ENCODE measurements at regions not wholly inside any gene's neighbourhood (a gene's known extent, or its start where the extent isn't known, plus 50 kb on each side); places are given as distances from the start of the nearest gene placed in this dataset.

DNA sequence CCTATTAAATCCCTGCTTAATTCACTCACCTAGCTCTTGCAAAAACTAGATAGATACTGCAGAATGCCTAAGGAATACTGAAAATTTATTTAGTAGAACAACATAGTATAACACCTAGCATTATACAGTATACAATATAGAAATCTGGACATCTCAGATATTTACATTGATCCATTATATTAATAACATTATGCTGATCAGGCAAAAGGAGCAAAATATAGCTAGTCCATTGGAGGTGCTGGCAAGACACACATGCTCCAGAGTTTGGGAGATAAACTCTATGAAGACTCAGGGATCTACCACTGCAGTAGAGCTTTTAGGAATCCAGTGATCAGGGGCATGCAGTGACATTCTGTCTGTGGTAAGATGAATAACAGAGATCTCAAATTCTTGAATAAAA is 357.6 kb downstream of the TBC1D4 start:
- DNase-seq: no peak

DNA sequence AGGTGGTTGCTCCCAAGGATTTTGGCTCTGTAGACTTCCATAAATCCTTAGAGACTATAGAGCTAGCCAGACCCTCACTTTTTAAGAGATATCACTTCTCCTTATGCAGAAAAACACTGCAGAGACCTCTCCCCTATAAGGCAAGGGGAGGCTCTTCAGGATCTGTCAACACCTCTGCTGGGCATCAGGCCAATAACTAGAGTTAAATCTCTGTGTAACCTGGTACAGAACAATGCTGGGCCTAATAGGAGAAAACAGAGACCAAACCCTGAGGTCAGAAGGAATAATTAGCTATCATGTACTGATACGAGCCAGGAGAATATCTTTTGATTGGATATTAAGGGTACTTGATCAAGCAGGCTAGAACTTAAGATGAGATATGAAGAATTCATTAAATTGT is 358.5 kb downstream of the TBC1D4 start:
- DNase-seq: no peak

DNA sequence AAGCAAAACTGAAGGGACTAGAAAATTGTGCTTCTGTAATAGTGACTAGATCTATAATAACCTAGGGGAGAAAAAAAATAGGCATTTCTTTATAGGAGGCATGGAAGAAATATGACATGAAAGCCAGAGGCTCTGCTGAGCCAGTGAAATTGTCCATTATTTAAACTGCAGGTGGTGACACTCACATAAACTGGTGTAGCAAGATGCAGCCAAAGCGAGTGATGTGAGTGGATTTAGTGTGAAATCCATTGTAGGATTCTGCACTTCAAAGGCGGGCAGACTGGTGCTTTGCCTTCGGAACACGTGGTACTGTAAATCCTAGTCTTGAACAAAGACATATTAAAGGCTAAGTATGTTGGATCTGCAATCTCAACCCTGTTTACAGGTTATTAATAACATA is 361.9 kb downstream of the TBC1D4 start:
- no peak for DNase-seq

DNA sequence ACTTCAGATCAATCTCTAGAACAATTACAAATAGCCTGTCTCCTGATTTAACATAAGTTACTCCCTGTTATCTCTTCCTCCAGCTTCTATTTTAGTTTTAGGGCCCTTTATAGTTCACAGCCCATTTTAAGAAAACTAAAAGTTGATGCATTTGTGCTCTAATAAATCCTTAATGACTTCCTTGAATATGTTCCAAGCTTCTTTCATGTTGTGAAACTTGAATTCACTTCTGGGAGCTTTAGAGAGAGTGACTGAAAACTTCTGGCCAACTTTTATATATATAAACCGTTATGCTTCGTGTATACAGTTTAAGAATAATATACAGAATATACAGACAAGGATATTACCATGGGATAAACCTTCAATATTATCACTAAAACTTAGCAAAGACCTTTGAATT is 366.8 kb downstream of the TBC1D4 start:
- no peak for DNase-seq

DNA sequence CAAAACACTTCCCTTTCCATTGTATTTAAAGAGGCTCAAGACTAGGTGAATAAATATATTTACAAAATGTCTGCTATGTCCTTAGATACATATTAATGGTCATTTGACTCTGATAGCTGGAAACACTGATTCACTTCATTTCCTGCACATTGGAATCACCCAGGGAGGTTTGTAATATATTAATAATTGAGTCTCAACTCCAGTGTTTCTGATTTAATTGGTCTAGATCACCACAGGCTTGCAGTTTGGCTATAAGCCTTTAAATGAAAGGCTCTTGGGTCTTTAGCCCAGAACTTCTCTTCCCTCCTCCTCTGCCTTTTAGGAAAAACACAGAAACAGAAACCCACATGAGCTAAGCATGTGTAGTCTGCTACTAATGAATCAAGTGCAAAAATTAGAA is 378.0 kb downstream of the TBC1D4 start:
- DNase-seq: no peak

DNA sequence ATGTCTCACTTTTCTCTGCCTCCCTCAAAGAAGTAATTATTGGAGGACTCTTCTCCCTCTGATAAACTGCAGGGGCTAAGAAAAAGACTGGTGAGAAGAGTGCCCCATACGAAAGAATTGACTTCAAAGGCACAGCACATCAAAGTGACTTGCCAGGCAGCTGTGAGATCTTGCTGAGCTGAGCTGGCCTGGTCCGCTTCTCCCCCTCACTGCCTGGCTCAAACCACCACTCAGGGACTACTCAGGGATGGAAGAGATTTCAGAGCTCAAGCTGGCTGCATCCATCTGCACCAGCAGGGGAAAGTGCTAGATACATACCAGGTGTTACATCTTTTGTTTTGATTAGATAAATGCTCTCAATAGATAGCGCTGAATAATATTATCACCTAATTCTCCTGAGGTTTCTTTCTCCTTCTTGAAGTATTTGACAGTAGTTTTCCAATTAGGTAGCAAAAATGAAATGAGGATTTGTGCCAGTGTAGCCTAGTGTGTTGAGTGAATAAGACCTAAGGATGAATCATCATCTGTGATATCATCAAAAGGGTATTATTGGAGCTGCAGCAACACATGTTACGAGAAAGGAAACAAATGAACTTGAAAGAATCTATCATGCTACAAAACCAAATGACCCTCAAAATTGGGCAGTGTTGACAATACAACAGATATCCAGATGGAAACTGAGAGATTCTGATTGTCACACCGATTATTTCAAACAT is 379.8 kb downstream of the TBC1D4 start:
- no peak for DNase-seq

DNA sequence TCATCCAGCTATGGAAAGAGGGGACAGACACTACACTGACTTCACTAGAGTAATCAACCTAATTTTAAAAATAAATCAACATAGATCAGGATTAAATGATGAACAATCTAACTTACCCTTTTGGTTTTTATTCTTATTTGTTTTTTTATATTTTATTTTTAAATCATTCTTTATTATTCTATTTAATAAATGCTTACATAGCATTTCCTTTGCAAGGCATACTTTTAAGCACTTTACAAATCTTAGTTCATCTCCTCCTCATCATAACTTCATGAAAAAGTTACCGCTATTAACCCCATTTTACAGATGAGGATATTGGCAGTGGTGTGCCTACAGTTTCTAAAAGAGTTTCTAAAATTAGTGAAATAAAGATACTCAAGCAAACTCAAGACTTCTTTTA is 380.6 kb downstream of the TBC1D4 start:
- no peak for DNase-seq

DNA sequence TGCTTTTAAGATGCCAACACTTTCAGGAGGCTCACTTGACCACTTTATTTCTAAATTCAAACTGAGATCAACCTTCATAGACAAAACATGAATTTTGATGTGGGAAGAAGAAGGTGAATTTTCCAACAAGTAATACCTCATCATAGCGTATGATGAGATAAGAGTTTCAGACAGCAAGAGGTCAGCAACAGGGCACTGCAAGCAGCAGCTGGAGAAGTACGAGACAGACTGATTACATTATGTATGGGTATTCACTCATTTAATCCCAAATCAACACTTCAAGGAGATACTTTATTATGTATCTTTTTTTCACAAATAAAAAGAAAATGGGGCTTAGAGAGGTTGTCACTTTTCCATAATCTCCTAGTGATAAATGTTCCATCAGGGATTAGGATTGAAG is 389.8 kb downstream of the TBC1D4 start:
- no peak for DNase-seq

DNA sequence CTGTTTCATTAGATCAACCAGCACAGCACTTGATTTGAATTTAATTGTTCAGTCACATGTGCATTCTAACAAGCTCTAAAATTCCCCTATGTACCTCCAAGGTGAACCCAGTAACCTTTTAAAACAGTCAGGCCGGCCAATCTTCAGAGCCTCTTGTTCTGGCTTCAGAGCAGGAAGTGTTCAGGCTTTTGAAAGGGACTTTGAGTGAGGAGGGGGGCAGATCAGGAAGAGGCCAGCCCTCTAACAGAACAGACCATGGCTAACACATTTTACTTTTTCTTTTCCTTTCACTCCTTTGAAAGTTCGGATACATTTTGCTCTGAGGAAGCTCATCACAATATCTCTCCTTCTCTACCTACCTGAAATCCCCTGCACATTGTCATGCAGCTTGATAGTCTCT is 390.3 kb downstream of the TBC1D4 start:
- DNase-seq: no peak

DNA sequence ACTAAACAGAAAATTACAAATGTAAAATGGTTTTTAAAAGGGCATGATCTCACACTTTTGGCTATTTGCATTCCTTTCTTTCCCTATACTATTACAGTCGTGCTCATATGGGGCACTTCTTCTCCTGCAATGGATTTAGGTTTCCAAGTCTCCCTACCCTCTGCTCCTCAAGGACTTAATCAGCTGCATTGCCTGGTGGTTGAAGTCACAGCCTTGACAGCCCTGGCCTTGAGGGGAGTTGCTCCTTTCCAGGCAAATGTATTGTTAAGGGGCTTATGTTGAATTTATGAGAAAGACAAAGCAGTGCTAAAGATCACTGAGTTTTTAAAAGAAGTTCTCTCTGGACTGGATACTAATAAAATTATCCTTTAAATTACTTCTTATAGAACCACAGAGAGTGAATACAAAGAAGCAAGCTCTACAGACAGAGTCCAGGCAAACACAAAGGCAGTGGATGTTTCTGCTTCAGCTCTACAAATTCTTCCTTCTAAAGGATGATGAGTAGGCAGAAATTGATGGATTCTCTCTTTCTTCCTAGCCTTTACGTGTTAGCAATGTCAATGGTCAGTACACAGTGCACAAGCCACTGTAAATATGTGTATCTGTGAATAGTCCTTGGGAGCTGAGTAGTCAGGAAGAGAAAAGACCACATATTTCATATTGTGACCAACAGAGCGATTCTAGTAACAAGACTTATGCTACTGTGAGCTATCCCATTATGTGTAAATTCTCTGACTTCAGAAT is 390.9 kb downstream of the TBC1D4 start:
- DNase-seq: no peak

DNA sequence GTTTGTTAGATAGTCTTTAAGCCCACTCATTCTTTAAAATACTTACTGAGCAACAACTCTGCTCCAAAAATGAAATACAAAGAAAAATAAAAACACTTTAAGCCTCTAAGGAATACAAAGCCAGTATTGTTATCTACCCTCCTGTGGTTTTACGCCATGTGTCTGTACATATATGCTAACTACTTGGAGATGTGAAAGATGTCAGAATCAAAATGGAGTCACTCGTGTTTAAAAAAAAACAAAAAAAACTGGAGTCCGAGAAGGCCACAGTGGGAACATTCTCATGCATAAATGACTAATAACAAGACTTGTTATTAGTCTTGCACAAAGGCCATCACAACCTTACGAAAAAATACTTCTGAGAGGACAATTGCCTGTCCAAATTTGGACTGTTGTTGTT is 393.1 kb downstream of the TBC1D4 start:
- DNase-seq: no peak

DNA sequence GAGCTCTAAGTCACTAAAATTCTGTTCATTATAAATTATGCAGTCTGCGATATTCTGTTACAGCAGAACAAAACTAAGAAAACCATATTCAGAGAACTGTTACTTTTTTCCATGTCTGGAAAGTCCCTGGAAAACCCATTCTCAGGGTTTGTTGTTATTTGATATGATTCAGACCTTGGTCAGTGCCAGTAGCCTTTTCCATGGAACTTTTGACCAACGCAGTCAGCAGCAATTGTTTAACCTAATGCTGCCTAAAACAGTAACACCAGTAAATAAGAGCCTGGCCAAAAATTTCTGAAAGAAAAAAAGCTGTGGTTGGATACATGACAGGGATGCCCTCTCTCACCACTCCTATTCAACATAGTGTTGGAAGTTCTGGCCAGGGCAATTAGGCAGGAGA is 402.7 kb downstream of the TBC1D4 start:
- no peak for DNase-seq

DNA sequence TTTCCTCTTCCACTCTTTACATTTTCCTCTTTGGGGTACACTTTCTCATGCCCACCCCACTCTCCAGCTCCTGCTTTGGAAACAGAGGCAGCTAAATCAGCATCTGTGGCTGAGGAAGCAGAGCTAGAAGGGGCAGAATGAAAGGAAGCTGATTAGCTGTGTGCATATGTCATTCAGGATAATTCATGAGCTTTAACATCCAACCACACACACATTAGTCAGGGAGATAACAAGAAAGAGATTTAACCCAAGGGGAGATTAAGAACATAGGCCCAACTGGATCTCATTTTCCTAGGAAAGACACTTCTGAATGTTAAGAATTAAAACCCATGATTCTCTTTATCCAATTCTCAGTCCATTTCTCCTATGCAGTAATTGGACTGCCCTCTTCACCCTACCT is 405.5 kb downstream of the TBC1D4 start:
- no peak for DNase-seq

DNA sequence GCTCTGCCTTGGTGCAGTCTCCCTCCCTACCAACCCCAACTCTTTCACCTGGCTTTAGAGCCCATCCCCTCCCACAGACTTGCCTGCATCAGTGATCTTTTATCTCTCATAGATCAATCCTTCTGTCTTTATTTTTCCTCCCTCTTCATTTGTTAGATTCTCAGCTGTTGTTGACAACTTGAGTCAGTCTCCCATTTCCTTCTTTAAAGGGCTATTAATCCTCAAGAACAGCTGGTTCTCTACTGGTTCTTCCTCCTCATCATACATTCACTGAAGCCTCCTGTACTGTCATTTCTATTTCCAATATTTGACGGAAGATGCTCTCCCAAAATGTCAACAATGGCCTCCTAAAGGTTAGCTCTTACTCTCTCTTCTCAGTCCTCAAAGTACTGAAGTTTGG is 408.2 kb downstream of the TBC1D4 start:
- no peak for DNase-seq

DNA sequence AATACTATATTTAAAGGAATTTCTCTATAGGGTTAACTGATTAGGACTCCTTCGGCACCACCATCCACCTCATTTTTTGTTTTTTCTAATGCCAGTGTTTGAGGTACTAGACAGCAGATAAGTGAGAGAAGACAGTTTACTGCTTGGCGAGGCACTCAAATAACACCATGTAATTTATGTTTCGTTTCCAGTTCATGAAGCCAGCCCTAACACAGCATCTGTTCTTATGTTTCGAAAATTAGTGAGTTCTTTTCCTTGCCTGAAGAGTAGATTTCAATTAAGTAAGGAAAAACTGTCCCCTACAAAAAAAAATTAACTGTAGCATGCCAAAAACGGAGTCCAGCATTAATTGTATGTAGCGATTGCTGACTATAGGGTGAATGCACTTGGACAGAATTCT is 409.1 kb downstream of the TBC1D4 start:
- DNase-seq: no peak

DNA sequence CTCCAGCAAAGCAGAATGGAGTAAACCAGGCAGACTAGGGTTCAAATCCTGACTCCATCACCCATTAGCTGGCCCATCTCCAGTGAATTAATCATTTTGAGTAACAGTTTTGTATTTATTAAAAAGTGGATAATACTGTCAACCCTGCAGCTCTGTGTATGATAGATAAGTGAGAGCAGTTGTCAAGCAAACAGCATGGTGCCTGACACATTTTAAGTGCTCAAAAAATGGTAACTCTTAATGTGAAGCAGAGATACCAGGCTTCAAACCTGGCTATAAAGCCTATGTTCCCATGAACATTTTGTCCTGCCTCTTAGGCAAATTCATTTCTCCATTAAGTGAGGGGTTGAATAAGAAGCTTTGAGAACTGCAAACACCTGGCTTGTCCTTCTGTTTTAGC is 409.6 kb downstream of the TBC1D4 start:
- no peak for DNase-seq

DNA sequence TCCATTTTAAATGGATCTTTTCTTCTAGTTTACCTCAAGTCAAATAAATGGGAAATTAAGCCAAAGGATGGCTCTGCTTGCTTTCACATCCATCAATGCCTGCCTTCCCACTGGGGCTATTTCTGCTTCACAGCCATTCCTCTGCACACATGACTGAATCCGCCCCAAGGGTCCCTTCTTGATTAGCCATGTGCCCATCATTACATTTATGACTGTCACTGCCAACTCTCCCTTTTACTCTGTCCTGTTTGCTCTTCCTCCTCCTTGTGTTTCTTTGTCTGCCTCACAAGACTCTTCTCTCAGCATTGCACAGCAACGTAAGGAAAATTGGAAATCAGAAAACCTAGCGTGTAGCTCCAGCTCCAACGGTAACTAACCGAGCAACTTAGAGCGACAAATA is 410.2 kb downstream of the TBC1D4 start:
- no peak for DNase-seq

DNA sequence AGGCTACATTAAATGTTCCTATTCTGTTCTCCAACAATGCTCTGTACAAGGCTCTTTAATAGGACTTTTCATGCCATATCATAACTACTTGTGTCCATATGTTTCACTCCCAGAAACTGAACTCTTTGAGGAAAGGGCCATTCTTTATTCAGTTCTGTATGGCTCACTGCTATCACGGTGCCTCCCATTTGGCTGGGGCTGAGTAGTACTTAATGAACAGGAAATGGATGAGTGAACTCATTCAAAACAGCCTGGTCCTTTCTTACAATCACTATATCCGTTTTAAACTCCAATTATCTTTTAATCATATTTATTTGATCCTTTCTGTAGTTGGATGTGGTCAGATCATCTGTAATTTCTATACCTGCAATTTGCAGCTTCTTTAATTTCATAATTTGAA is 410.6 kb downstream of the TBC1D4 start:
- no peak for DNase-seq

DNA sequence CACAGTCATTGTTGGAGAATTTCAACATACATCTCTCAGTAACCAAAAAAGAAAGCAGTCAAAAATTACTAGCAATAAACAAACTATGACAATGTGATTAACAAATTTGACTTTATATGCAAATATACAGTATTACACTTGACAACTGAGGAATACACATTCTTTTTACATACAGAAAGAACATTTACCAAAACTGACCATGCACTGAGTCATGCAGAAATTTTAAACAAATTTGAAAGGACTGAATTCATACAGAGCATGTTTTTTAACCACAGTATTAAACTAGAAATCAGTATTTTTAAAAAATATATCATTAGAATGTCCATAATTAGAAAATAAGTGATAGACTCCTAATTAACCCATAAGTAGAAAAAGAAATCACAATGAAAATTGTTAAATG is 420.1 kb downstream of the TBC1D4 start:
- no peak for DNase-seq

DNA sequence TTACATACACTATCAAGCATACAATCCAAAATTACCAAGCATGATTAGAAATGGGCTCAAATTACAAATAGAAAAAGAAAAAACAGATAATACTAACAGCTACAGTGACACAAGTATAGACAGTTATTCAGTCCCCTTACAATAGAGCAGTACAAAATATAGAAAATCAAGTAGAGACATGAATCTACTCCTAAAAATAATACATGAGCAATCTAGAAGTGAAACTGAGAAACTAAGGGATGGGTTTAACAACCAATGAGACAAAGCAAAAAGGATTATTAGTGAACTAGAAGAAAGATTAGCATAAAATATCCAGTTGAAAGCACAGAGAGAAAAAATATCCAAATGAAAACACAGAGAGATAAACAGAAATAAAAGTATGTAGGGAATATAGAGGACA is 426.7 kb downstream of the TBC1D4 start:
- no peak for DNase-seq

DNA sequence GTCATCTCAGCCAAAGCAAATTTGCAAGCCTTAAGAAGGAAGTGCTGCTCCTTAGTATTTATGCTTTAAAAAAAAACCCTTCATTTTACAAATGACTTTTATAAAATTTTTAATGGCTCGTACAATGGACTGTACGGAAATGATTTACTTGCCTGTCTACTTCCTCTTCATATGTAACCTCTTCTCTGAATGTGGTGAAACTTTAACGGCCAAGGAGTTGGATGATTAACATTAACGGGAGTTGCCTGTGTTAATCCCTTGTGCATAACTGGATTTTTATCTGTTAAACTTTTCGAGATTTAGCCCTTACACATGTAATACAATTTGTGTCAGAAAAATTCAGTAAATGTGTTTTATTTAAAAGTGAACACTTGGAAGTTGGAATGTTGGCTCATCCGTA is 429.4 kb downstream of the TBC1D4 start:
- no peak for DNase-seq

DNA sequence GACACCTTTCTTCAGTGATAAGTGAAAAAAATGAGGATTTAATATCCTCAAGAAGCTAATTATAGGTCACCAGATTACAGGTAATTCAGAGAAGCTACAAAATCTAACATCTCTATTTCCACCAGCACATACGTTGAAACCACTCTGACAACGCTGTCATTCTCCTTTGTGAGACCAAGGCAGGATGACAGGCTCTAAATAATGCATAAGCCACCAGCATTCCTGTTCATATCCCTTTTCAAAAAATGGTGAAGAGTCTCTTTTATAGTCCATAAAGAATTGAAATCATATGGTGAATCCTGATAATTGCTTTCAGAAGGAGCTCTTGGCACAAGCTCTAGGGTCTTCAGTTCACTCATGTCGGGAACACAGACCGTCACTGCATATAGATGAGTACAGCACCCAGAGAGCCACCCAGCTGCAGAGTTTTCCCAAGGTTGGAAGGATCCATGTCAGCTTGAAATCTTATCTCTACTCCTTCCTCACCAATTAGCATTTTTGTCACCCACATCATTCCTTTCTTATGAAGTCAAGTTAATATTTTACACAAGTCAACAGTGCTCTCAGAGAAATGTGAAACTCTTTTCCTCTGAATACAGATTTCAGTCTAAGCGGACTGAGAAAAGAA is 431.4 kb downstream of the TBC1D4 start:
- DNase-seq: no peak

DNA sequence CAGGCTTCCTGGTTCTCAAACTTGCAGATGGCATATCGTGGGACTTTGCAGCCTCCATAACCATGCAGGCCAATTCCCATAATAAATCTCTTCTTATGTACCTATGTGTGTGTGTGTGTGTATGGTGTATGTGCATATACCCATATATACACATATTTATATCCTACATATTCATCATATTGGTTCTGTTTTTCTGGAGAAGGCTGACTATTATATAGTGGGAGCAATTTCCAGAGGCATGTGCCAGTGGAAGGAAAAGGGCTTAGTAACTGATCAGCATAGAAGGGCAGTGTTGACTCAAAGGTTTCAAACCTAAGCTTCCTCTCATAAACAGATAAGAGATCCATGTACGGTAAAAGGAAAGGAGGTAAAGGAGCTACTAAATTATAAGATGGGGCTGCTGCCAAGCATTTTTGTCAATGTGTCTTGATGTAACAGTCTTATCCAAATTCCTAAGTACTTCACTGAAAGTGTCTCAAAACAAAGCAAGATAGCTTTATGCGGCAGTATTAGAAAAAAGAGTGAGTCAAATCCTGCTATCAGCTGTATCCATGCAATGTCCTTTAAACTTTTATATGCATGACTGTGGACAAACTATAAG is 432.1 kb downstream of the TBC1D4 start:
- no peak for DNase-seq

DNA sequence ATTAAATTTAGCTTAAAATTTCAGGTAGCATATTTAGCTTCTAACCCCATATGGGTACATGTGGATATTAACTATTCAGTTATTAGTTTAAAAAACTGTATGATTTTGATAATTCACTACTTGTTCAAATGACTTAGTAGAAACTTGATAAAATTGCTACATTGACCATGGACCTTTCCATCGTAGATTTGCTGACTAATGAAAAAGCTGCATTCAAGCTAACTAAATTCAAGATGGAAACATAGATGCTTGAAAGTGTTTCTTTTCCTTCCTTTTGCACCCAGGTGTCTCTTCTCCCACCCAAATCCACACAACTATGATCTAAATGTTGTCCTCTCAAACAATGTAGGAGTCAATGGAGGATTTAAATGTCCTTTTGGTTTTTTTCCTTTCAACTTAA is 439.2 kb downstream of the TBC1D4 start:
- DNase-seq: no peak
